ENCODE measurements at regions not wholly inside any gene's neighbourhood (a gene's known extent, or its start where the extent isn't known, plus 50 kb on each side); places are given as distances from the start of the nearest gene placed in this dataset.
"Not testable (repeated sequence)": the region's sequence is repeated elsewhere in the genome, so short reads cannot be mapped to it uniquely, and the experiment has no call there.

GRCh38 chr15:93770788-93771187 lies 460.6 kb upstream of the MCTP2 start:
- no peak for TF ChIP-seq ZNF274 (IDR thresholded peaks at IDR 0.05; ENCODE audit: low read depth, low read length)
- H3K4me3 ChIP-seq (ENCODE audit: low read length) = no peak overlapping the region

- H3K4me3 ChIP-seq (ENCODE audit: low read length) = no peak overlapping the region
- TF ChIP-seq ZNF274 (IDR thresholded peaks at IDR 0.05; ENCODE audit: low read depth, low read length) = no peak
Measured at GRCh38 chr15:93762036-93762435, 469.3 kb upstream of the MCTP2 start.

- TF ChIP-seq ZNF274 (IDR thresholded peaks at IDR 0.05; ENCODE audit: low read depth, low read length) = no peak
- H3K4me3 ChIP-seq (ENCODE audit: low read length) = no peak overlapping the region
Measured at GRCh38 chr15:93759629-93760028, 471.7 kb upstream of the MCTP2 start.

GRCh38 chr15:93758824-93759223 lies 472.5 kb upstream of the MCTP2 start:
- TF ChIP-seq ZNF274 (IDR thresholded peaks at IDR 0.05; ENCODE audit: low read depth, low read length) = no peak
- H3K4me3 ChIP-seq (ENCODE audit: low read length) = no peak overlapping the region

GRCh38 chr15:93748710-93749109 lies 482.7 kb upstream of the MCTP2 start:
- TF ChIP-seq ZNF274 (IDR thresholded peaks at IDR 0.05; ENCODE audit: low read depth, low read length) = no peak
- H3K4me3 ChIP-seq (ENCODE audit: low read length) = no peak overlapping the region

- not testable (repeated sequence) for H3K4me3 ChIP-seq (ENCODE audit: low read length)
Measured at GRCh38 chr15:93734976-93735375, 496.4 kb upstream of the MCTP2 start.

- no peak overlapping the region for H3K4me3 ChIP-seq (ENCODE audit: low read length)
- no peak for TF ChIP-seq ZNF274 (IDR thresholded peaks at IDR 0.05; ENCODE audit: low read depth, low read length)
Measured at GRCh38 chr15:93730724-93731123, 500.6 kb upstream of the MCTP2 start.

GRCh38 chr15:93722165-93722564 lies 509.2 kb upstream of the MCTP2 start:
- H3K4me3 ChIP-seq (ENCODE audit: low read length) = no peak overlapping the region
- TF ChIP-seq ZNF274 (IDR thresholded peaks at IDR 0.05; ENCODE audit: low read depth, low read length) = no peak

GRCh38 chr15:93720607-93721006 lies 510.8 kb upstream of the MCTP2 start:
- TF ChIP-seq ZNF274 (IDR thresholded peaks at IDR 0.05; ENCODE audit: low read depth, low read length) = no peak

GRCh38 chr15:93719921-93720351 lies 511.4 kb upstream of the MCTP2 start:
- H3K4me3 ChIP-seq (ENCODE audit: low read length) = no peak overlapping the region
- TF ChIP-seq ZNF274 (IDR thresholded peaks at IDR 0.05; ENCODE audit: low read depth, low read length) = no peak

More at GRCh38 chr15:93720607-93721006, 510.8 kb upstream of the MCTP2 start:
- no peak overlapping the region for H3K4me3 ChIP-seq (ENCODE audit: low read length)

- no peak for TF ChIP-seq ZNF274 (IDR thresholded peaks at IDR 0.05; ENCODE audit: low read depth, low read length)
- H3K4me3 ChIP-seq (ENCODE audit: low read length) = no peak overlapping the region
Measured at GRCh38 chr15:93716615-93717231, 514.6 kb upstream of the MCTP2 start.

- TF ChIP-seq ZNF274 (IDR thresholded peaks at IDR 0.05; ENCODE audit: low read depth, low read length) = no peak
Measured at GRCh38 chr15:93709708-93710107, 521.7 kb upstream of the MCTP2 start.

GRCh38 chr15:93708724-93709445 lies 522.5 kb upstream of the MCTP2 start:
- no peak overlapping the region for H3K4me3 ChIP-seq (ENCODE audit: low read length)
- TF ChIP-seq ZNF274 (IDR thresholded peaks at IDR 0.05; ENCODE audit: low read depth, low read length) = no peak

More at GRCh38 chr15:93709708-93710107, 521.7 kb upstream of the MCTP2 start:
- H3K4me3 ChIP-seq (ENCODE audit: low read length) = no peak overlapping the region

GRCh38 chr15:93707751-93708150 lies 523.6 kb upstream of the MCTP2 start:
- no peak overlapping the region for H3K4me3 ChIP-seq (ENCODE audit: low read length)
- TF ChIP-seq ZNF274 (IDR thresholded peaks at IDR 0.05; ENCODE audit: low read depth, low read length) = no peak

- TF ChIP-seq ZNF274 (IDR thresholded peaks at IDR 0.05; ENCODE audit: low read depth, low read length) = no peak
- no peak overlapping the region for H3K4me3 ChIP-seq (ENCODE audit: low read length)
Measured at GRCh38 chr15:93706495-93707292, 524.7 kb upstream of the MCTP2 start.

Data from GM08714 (cell line).